ENCODE measurements at regions not wholly inside any gene's neighbourhood (a gene's known extent, or its start where the extent isn't known, plus 50 kb on each side); places are given as distances from the start of the nearest gene placed in this dataset.

- TF ChIP-seq POLR2A (IDR thresholded peaks at IDR 0.05), result no peak
- TF ChIP-seq, protein P1, sequence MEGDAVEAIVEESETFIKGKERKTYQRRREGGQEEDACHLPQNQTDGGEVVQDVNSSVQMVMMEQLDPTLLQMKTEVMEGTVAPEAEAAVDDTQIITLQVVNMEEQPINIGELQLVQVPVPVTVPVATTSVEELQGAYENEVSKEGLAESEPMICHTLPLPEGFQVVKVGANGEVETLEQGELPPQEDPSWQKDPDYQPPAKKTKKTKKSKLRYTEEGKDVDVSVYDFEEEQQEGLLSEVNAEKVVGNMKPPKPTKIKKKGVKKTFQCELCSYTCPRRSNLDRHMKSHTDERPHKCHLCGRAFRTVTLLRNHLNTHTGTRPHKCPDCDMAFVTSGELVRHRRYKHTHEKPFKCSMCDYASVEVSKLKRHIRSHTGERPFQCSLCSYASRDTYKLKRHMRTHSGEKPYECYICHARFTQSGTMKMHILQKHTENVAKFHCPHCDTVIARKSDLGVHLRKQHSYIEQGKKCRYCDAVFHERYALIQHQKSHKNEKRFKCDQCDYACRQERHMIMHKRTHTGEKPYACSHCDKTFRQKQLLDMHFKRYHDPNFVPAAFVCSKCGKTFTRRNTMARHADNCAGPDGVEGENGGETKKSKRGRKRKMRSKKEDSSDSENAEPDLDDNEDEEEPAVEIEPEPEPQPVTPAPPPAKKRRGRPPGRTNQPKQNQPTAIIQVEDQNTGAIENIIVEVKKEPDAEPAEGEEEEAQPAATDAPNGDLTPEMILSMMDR (IDR thresholded peaks at IDR 0.05), result no peak
These were observed 165.7 kb downstream of the RHOU start for GRCh38 chr1:228900886-228901392.
